Panc1 (cell line): ENCODE measurements at regions not wholly inside any gene's neighbourhood (a gene's known extent, or its start where the extent isn't known, plus 50 kb on each side); places are given as distances from the start of the nearest gene placed in this dataset.

Experiments used
- ATAC-seq: fragments of 200-7000 bp; cut with Tn5 transposase; 2 replicates; pipeline ENCODE4 v1.9.1; 2020; ENCODE audit warnings: mild to moderate bottlenecking, moderate library complexity
- BruUV-seq: library from RNA; stranded (reverse); fragments of 400-500 nt; replicated peaks from 2 replicates; lab custom pipeline; 2021; lab: Mats Ljungman, UMichigan
- CTCF ChIA-PET: fragments of 300-600 bp; sonication (Branson Sonifier 250); formaldehyde crosslinking; loops from one replicate; lab custom pipeline; 2022; ENCODE audit warnings: antibody characterized with exemption; lab: Charles Lee
- POLR2A ChIA-PET: fragments of 300-600 bp; sonication (Branson Sonifier 250); formaldehyde crosslinking; loops from one replicate; lab custom pipeline; 2022; ENCODE audit warnings: antibody characterized with exemption; lab: Charles Lee
- DNase-seq: peaks from one replicate; pipeline ENCODE4 v3.0.0-alpha.2; 2010; ENCODE audit warnings: low read depth, low spot score
- H3K27ac ChIP-seq: 2 replicates; pipeline ENCODE4 v1.5.1; 2011; ENCODE audit warnings: mild to moderate bottlenecking, low read length, inconsistent platforms
- H3K27me3 ChIP-seq: fragments of 200-500 bp; sonication (Bioruptor generic); 2 replicates; pipeline ENCODE4 v1.6.0; 2014; ENCODE audit warnings: low read length, inconsistent platforms; ENCODE audit not compliant: control insufficient read depth, insufficient read depth
- H3K36me3 ChIP-seq: fragments of 200-500 bp; sonication (Bioruptor generic); 2 replicates; pipeline ENCODE4 v1.5.1; 2014; ENCODE audit warnings: inconsistent platforms, mild to moderate bottlenecking, low read length, moderate library complexity; ENCODE audit not compliant: control insufficient read depth, insufficient read depth
- H3K4me1 ChIP-seq: 2 replicates; pipeline ENCODE4 v1.5.1; 2011; ENCODE audit warnings: inconsistent platforms, mild to moderate bottlenecking, low read length, moderate library complexity; ENCODE audit not compliant: control insufficient read depth, insufficient read depth
- H3K4me3 ChIP-seq, 2 experiments: 2 replicates each; pipeline ENCODE4 v1.5.1; 2011 to 2012; ENCODE audit warnings: low read depth in 2 of 2, low read length in 2 of 2, mild to moderate bottlenecking in 2 of 2, inconsistent platforms in 1 of 2, moderate library complexity in 1 of 2
- H3K9me3 ChIP-seq: fragments of 200-500 bp; sonication (Bioruptor generic); 2 replicates; pipeline ENCODE4 v1.5.1; 2014; ENCODE audit warnings: low read depth, mild to moderate bottlenecking, inconsistent platforms, low read length, moderate library complexity; ENCODE audit not compliant: control insufficient read depth, insufficient read depth
- POLR2AphosphoS5 ChIP-seq: IDR thresholded peaks from 2 replicates; pipeline ENCODE4 v1.6.1; 2012; ENCODE audit warnings: mild to moderate bottlenecking, low read depth, low read length, moderate library complexity
- SIN3A ChIP-seq: IDR thresholded peaks from 2 replicates; pipeline ENCODE4 v1.6.1; 2012; ENCODE audit warnings: low read depth, mild to moderate bottlenecking, low read length, moderate library complexity, borderline replicate concordance; ENCODE audit not compliant: insufficient read depth
- TCF7L2 ChIP-seq: IDR thresholded peaks from 2 replicates; pipeline ENCODE4 v1.6.1; 2011; ENCODE audit warnings: mild to moderate bottlenecking, low read depth, low read length, inconsistent platforms
- in situ Hi-C: cut with HindIII; loops from 2 replicates; pipeline ENCODE4 v1.10.0; 2016; ENCODE audit warnings: low sequenced_read_pairs, low pct_unique_long_range_greater_than_20kb
- intact Hi-C: fragments of 100-400 bp; cut with micrococcal nuclease; formaldehyde crosslinking; loops from one replicate; pipeline ENCODE4 v1.10.0; 2022; ENCODE audit not compliant: unreplicated experiment
- TF ChIP-seq, protein P1 (sequence below): fragments of 450-650 bp; IDR thresholded peaks from 2 replicates; pipeline ENCODE4 v1.5.1; 2017; ENCODE audit warnings: mild to moderate bottlenecking
- TF ChIP-seq, protein P2 (sequence below), 2 experiments: IDR thresholded peaks; 2 replicates each; pipeline ENCODE4 v1.6.1; 2011 to 2012; ENCODE audit warnings: low read depth in 2 of 2, control low read depth in 1 of 2, low read length in 1 of 2, mild to moderate bottlenecking in 1 of 2, moderate library complexity in 1 of 2; ENCODE audit not compliant: insufficient read depth in 1 of 2

DNA sequence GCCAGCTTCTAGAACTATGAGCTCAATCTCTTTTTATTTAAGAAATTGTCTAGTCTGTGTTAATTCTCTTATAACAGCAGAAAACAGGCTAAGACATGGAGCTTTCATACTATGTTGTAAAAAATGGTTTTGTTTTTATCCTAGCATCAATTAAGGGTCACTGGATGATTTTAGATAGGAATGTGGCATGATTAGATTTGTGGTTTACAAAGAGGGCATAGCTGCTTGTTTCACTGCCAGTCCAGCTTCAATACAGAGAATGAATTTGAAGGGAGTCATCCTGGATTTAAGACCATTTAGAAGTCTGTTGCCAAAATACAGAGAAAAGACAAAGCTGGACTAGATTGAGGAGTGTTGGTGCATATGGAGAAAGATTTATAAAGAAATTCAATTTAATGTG is 532.6 kb upstream of the CCDC54 start:
- Histone ChIP-seq H3K4me3 (no peak overlapping the region), H3K4me1 (no peaks in the 10 kb centered on the region), H3K36me3 (no peaks in the 10 kb centered on the region), H3K27ac (no peak overlapping the region), H3K9me3 (no peaks in the 10 kb centered on the region), H3K27me3 (no peaks in the 10 kb centered on the region)
- ChIA-PET CTCF (no interaction called here), POLR2A (no interaction called here)
- ATAC-seq: no peak
- BruUV-seq: no TSS peak
- DNase-seq: no peak
- intact Hi-C loops (no loop called here), in situ Hi-C loops (no loop called here)
- TF ChIP-seq TCF7L2 (no peak), SIN3A (no peak), POLR2AphosphoS5 (no peak)
- TF ChIP-seq, protein P1, sequence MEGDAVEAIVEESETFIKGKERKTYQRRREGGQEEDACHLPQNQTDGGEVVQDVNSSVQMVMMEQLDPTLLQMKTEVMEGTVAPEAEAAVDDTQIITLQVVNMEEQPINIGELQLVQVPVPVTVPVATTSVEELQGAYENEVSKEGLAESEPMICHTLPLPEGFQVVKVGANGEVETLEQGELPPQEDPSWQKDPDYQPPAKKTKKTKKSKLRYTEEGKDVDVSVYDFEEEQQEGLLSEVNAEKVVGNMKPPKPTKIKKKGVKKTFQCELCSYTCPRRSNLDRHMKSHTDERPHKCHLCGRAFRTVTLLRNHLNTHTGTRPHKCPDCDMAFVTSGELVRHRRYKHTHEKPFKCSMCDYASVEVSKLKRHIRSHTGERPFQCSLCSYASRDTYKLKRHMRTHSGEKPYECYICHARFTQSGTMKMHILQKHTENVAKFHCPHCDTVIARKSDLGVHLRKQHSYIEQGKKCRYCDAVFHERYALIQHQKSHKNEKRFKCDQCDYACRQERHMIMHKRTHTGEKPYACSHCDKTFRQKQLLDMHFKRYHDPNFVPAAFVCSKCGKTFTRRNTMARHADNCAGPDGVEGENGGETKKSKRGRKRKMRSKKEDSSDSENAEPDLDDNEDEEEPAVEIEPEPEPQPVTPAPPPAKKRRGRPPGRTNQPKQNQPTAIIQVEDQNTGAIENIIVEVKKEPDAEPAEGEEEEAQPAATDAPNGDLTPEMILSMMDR: no peak
- TF ChIP-seq, protein P2, sequence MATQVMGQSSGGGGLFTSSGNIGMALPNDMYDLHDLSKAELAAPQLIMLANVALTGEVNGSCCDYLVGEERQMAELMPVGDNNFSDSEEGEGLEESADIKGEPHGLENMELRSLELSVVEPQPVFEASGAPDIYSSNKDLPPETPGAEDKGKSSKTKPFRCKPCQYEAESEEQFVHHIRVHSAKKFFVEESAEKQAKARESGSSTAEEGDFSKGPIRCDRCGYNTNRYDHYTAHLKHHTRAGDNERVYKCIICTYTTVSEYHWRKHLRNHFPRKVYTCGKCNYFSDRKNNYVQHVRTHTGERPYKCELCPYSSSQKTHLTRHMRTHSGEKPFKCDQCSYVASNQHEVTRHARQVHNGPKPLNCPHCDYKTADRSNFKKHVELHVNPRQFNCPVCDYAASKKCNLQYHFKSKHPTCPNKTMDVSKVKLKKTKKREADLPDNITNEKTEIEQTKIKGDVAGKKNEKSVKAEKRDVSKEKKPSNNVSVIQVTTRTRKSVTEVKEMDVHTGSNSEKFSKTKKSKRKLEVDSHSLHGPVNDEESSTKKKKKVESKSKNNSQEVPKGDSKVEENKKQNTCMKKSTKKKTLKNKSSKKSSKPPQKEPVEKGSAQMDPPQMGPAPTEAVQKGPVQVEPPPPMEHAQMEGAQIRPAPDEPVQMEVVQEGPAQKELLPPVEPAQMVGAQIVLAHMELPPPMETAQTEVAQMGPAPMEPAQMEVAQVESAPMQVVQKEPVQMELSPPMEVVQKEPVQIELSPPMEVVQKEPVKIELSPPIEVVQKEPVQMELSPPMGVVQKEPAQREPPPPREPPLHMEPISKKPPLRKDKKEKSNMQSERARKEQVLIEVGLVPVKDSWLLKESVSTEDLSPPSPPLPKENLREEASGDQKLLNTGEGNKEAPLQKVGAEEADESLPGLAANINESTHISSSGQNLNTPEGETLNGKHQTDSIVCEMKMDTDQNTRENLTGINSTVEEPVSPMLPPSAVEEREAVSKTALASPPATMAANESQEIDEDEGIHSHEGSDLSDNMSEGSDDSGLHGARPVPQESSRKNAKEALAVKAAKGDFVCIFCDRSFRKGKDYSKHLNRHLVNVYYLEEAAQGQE (IDR thresholded peaks at IDR 0.05; ENCODE audit: insufficient read depth in 1 of 2, low read depth in 2 of 2, low read length in 1 of 2): no peak

DNA sequence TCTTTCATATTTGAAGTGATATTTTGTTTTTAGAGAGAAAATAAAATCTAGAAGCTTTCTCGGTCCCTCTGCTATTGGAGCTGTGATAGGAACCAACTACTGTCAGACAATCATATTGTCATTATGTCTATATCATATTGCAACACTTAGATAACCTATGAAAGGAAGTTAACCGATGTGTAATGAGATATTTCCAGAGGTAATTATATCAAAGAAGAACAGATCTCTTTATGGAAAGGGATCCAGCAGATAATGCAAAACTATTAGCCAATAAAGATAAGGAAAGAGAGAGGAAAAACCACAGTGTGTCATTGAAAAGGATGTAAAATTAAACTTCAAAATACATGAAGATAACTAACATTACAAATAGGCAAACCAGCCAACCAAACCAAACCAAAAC is 529.1 kb upstream of the CCDC54 start:
- Histone ChIP-seq H3K4me1 (no peaks in the 10 kb centered on the region), H3K27me3 (no peaks in the 10 kb centered on the region), H3K27ac (no peak overlapping the region), H3K36me3 (no peaks in the 10 kb centered on the region), H3K9me3 (no peaks in the 10 kb centered on the region), H3K4me3 (no peak overlapping the region)
- BruUV-seq: no TSS peak
- TF ChIP-seq SIN3A (no peak), POLR2AphosphoS5 (no peak), TCF7L2 (no peak)
- TF ChIP-seq, protein P1: no peak
- TF ChIP-seq, protein P2 (IDR thresholded peaks at IDR 0.05; ENCODE audit: insufficient read depth in 1 of 2, low read depth in 2 of 2, low read length in 1 of 2): no peak
- intact Hi-C loops: no loop called here
- DNase-seq: no peak
- in situ Hi-C loops: no loop called here
- no peak for ATAC-seq
- POLR2A ChIA-PET: no interaction called here
- CTCF ChIA-PET: no interaction called here
